ENCODE measurements at regions not wholly inside any gene's neighbourhood (a gene's known extent, or its start where the extent isn't known, plus 50 kb on each side); places are given as distances from the start of the nearest gene placed in this dataset.

DNA sequence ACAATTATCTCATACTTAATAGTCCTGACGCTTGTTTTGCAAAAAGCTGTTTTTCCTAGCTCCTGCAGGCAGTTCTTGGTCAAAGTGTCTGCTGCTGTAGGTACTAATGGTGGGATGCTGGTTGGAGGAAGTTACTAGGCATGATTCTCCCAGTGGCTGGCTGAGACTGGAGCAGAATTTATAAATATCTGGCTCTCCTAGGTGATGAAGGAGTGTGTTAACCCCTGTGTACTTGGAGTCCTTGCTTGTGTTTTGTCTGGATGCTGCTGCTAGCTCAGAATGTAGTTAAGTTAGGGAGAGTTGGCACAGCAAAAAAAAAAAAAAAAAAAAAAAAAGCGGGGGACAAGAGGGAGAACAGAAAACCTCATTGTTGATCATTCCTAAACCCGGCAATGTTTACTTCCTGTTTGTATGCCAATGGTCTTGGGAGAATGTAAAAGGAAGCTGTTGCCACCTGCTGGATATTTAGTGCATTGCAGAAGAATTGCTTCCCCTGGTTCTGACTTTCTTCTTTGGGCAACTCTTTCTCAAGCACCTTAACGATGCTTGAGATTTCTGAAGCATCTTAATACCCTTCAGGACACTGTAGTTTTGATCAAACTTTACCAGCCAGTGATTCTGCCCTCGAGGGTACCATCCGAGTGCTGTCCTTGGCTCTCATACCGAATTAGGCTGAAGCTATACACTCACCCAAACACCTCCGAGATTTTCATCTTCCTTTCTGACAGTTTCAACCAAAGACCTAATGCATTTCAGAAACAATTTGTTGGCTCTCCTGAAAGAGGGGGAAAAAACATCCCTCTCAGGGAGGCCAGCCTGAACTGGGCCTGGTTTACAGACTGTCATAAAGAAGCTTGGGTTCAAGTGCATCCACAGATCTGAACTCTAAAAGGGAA, 71.7 kb upstream of the WWC1 start:
- DNase-seq (ENCODE audit: low read depth in 2 of 2): peak in 1 of 2 donors; percentile 40

DNA sequence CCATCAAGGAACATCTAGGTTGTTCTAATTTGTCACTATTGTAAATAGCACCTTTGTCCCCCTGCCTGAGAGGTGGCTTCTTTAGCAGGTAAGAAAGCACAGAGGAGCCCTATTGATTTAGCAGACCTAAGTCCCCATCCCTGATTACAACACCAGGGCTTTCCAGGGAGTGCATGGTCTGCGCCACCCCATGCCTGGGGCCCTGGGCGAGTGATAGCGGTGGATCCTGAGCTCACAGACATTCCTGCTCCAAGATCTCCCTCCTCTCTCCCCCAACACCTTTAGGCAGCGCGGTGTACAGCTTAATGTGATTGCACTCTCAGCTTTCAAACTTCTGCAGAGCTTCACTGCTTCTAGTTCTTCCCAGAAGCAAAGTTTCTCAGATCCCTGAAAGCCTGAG, 67.4 kb upstream of the WWC1 start:
- no peak for DNase-seq (ENCODE audit: low read depth in 2 of 2)

DNA sequence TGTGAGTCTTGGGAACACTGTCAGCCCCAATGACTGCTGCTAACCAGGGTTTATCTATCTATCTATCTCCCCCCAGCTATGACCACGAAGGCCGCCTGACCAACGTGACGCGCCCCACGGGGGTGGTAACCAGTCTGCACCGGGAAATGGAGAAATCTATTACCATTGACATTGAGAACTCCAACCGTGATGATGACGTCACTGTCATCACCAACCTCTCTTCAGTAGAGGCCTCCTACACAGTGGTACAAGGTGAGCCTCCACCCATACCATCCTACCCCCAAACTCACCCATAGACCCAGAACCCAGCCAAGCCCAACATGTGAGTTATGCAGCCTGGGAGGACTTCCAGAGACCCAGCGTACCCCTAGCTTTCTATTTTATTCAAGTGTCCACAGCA, 65.4 kb upstream of the WWC1 start:
- no peak for DNase-seq (ENCODE audit: low read depth in 2 of 2)

GRCh38 chr5:168227001-168227400, 64.4 kb upstream of the WWC1 start:
- no peak for DNase-seq (ENCODE audit: low read depth in 2 of 2)

GRCh38 chr5:168227973-168228615, 63.4 kb upstream of the WWC1 start:
- peak in 1 of 2 donors; percentile 18 for DNase-seq (ENCODE audit: low read depth in 2 of 2)

- DNase-seq (ENCODE audit: low read depth in 2 of 2): no peak
Measured at GRCh38 chr5:168228668-168229067, 62.8 kb upstream of the WWC1 start.

GRCh38 chr5:168234133-168234532, 57.3 kb upstream of the WWC1 start:
- DNase-seq (ENCODE audit: low read depth in 2 of 2): no peak

DNA sequence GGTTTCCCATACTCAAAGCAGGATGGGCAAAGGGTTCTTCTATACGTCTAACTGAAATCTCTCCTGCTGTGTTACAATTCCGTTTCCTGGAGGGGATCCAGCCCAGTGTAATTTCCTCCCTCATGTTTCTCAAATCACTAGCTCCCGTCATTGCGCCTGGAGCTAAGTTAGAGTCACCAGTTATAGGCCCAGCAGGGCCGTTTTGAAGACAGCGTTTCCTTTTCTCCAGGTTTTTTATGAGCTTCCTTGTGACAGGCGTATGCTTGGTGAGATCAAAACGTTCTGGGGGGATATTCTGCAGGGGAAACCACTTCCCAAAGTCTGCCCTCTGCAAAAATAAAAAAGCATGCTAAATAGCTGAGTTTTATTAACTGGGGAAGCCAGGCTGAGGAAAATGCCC, 53.0 kb upstream of the WWC1 start:
- no peak for DNase-seq (ENCODE audit: low read depth in 2 of 2)

DNA sequence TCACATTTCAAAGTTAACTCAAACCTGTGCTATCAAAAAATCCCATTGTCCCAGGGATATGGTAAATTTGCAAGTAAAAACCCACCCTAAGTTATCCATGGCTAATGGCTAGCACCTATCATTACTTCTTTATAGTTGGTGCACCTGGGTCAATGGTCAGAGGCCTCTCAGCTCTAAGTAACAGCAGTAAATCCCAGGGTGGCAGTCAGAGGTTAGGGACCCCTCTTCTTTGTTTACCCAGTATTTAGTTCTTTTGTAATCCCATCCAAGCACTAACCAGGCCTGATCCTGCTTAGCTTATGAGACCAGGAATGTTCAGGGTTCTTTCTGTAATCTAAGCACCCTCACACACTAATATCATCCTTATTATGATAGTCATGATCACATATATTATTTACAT, 52.1 kb upstream of the WWC1 start:
- DNase-seq (ENCODE audit: low read depth in 2 of 2): no peak

Measured in activated CD4-positive, alpha-beta T cell treated with anti-CD3 and anti-CD28 coated beads for 24 hours (primary cell).